Lung (tissue), 11 donors: ENCODE measurements at regions not wholly inside any gene's neighbourhood (a gene's known extent, or its start where the extent isn't known, plus 50 kb on each side); places are given as distances from the start of the nearest gene placed in this dataset.
A peak's percentile ranks its signal among the peaks of the same experiment; 100 is the strongest.
"Not testable (repeated sequence)": the region's sequence is repeated elsewhere in the genome, so short reads cannot be mapped to it uniquely, and the experiment has no call there.

Experiments
- ATAC-seq: fragments of 200-7000 bp; cut with Tn5 transposase; one replicate; pipeline ENCODE4 v1.9.1; 2020; ENCODE audit warnings: moderate number of reproducible peaks; ENCODE audit not compliant: insufficient read depth, low FRiP score
- DNase-seq, 3 donors: peaks; one replicate each; pipeline ENCODE4 v3.0.0-alpha.2; 2013 to 2017
- H3K27ac ChIP-seq, 2 donors: one replicate each; pipeline ENCODE4 v1.5.1; 2013; ENCODE audit warnings: mild to moderate bottlenecking in 2 of 2, moderate library complexity in 2 of 2, control low read depth in 1 of 2, inconsistent platforms in 1 of 2, low read depth in 1 of 2, low read length in 1 of 2
- H3K27me3 ChIP-seq, 3 donors: one replicate each; pipeline ENCODE4 v1.5.1; 2013; ENCODE audit warnings: low read length in 2 of 3; ENCODE audit not compliant: control insufficient read depth in 3 of 3, insufficient read depth in 3 of 3
- H3K36me3 ChIP-seq, 4 donors: one replicate each; pipeline ENCODE4 v1.5.1; 2013; ENCODE audit warnings: low read length in 4 of 4, mild to moderate bottlenecking in 1 of 4, moderate library complexity in 1 of 4; ENCODE audit not compliant: control insufficient read depth in 4 of 4, insufficient read depth in 4 of 4
- H3K4me1 ChIP-seq, 5 donors: one replicate each; pipeline ENCODE4 v1.5.1; 2013; ENCODE audit warnings: low read length in 5 of 5, mild to moderate bottlenecking in 2 of 5, moderate library complexity in 1 of 5; ENCODE audit not compliant: control insufficient read depth in 5 of 5, insufficient read depth in 5 of 5
- H3K4me3 ChIP-seq: one replicate; pipeline ENCODE4 v1.5.1; 2013; ENCODE audit warnings: mild to moderate bottlenecking, control low read depth, moderate library complexity
- H3K9ac ChIP-seq, 2 donors: one replicate each; pipeline ENCODE4 v1.5.1; 2013; ENCODE audit warnings: low read length in 2 of 2, control low read depth in 1 of 2; ENCODE audit not compliant: insufficient read depth in 1 of 2
- H3K9me3 ChIP-seq, 4 donors: one replicate each; pipeline ENCODE4 v1.5.1; 2013; ENCODE audit warnings: low read length in 3 of 4, mild to moderate bottlenecking in 1 of 4, moderate library complexity in 1 of 4; ENCODE audit not compliant: control insufficient read depth in 4 of 4, insufficient read depth in 3 of 4
- CTCF ChIP-seq: IDR thresholded peaks from 2 replicates; pipeline ENCODE4 v1.5.1; 2012; ENCODE audit warnings: mild to moderate bottlenecking; ENCODE audit errors: control extremely low read depth, extremely low read depth
- WGBS, 2 donors: extraction: QIAGEN DNeasy Blood & Tissue Kit; methylation state at CpG; one replicate each; pipeline ENCODE4 v1.1.7; 2013; 5-methylcytosine and 5-hydroxymethylcytosine counted together
- donor health status: control.
- donor health status: control.
- donor health status: Bipolar disorder and iron deficiency.
- donor health status: healthy.
- donor health status: DM: yes; HTN: yes; CAD: no.

- no peak overlapping the region for H3K4me3 ChIP-seq
- WGBS, 2 donors, result 53 to 83% methylated on average over 4 of the region's 4 CpGs
- no peak overlapping the region for H3K9ac ChIP-seq
- peaks cover 2 to 30% (median 8%) of the 10 kb centered on the region in 5 donors for H3K4me1 ChIP-seq
- DNase-seq (no peak), ATAC-seq (no peak)
- no peaks in the 10 kb centered on the region for H3K36me3 ChIP-seq
- no peak for TF ChIP-seq CTCF
- no peak overlapping the region for H3K27ac ChIP-seq
- H3K9me3 ChIP-seq, result no peaks in the 10 kb centered on the region
- peaks cover 0 to 21% (median 10%) of the 10 kb centered on the region in 3 donors for H3K27me3 ChIP-seq
Measured at GRCh38 chrX:13162772-13163410, 118.5 kb upstream of the FAM9C start.

- Histone ChIP-seq H3K36me3 (no peaks in the 10 kb centered on the region), H3K27me3 (peaks cover 0 to 13% (median 5%) of the 10 kb centered on the region in 3 donors), H3K9ac (no peak overlapping the region), H3K4me1 (peaks cover 2 to 19% (median 4%) of the 10 kb centered on the region in 5 donors), H3K4me3 (no peak overlapping the region), H3K27ac (no peak overlapping the region), H3K9me3 (no peaks in the 10 kb centered on the region)
- no peak for ATAC-seq
- TF ChIP-seq CTCF, result no peak
- no peak for DNase-seq
Measured at GRCh38 chrX:13159886-13160285, 115.5 kb upstream of the FAM9C start.

GRCh38 chrX:13158911-13159310 is 114.5 kb upstream of the FAM9C start:
- Histone ChIP-seq H3K27me3 (peaks cover 0 to 11% (median 5%) of the 10 kb centered on the region in 3 donors), H3K4me1 (peaks cover 2 to 19% (median 4%) of the 10 kb centered on the region in 5 donors), H3K9me3 (no peaks in the 10 kb centered on the region), H3K4me3 (no peak overlapping the region), H3K36me3 (no peaks in the 10 kb centered on the region), H3K9ac (no peak overlapping the region), H3K27ac (no peak overlapping the region)
- DNase-seq (peak in 2 of 3 donors; percentile 60 to 61), ATAC-seq (no peak)
- TF ChIP-seq CTCF, result no peak

- H3K9ac ChIP-seq, H3K27ac ChIP-seq, ATAC-seq, H3K27me3 ChIP-seq, H3K9me3 ChIP-seq, H3K4me3 ChIP-seq, DNase-seq, H3K36me3 ChIP-seq: not testable (repeated sequence)
- H3K4me1 ChIP-seq, result peaks cover 0 to 13% (median 0%) of the 10 kb centered on the region in 5 donors
- WGBS, 2 donors, result 93 to 100% methylated on average over 1 of the region's 1 CpG
Measured at GRCh38 chrX:13155550-13155949, 111.1 kb upstream of the FAM9C start.
